WTC11 (cell line): ENCODE measurements at regions not wholly inside any gene's neighbourhood (a gene's known extent, or its start where the extent isn't known, plus 50 kb on each side); places are given as distances from the start of the nearest gene placed in this dataset.

Source experiments
- ATAC-seq: fragments of 200-7000 bp; cut with Tn5 transposase; 2 replicates; pipeline ENCODE4 v1.10.0; 2021; ENCODE audit warnings: mild to moderate bottlenecking, moderate library complexity
- CTCF ChIA-PET: fragments of 300-600 bp; sonication (Branson Sonifier 250); formaldehyde crosslinking; loops from one replicate; lab custom pipeline; 2021; ENCODE audit warnings: antibody characterized with exemption; lab: Charles Lee
- POLR2A ChIA-PET: fragments of 350-600 bp; sonication (Branson Sonifier 250); formaldehyde crosslinking; loops from one replicate; lab custom pipeline; 2021; ENCODE audit warnings: antibody characterized with exemption; lab: Charles Lee
- DNase-seq: peaks from one replicate; pipeline ENCODE4 v3.0.0; 2021; ENCODE audit warnings: low spot score
- H3K27ac Mint-ChIP-seq: 2 replicates; pipeline ENCODE4 v1.8.0; 2021; ENCODE audit warnings: mixed read lengths
- H3K27me3 Mint-ChIP-seq: 2 replicates; pipeline ENCODE4 v1.8.0; 2021; ENCODE audit warnings: low read depth, mild to moderate bottlenecking, moderate library complexity, mixed read lengths
- H3K36me3 Mint-ChIP-seq: 2 replicates; pipeline ENCODE4 v1.8.0; 2021; ENCODE audit warnings: mixed read lengths
- H3K4me1 Mint-ChIP-seq: 2 replicates; pipeline ENCODE4 v1.8.0; 2022; ENCODE audit warnings: mixed read lengths
- H3K4me3 Mint-ChIP-seq: 2 replicates; pipeline ENCODE4 v1.8.0; 2021; ENCODE audit warnings: mild to moderate bottlenecking, moderate library complexity, mixed read lengths
- H3K9me3 Mint-ChIP-seq: 2 replicates; pipeline ENCODE4 v1.8.0; 2021; ENCODE audit warnings: mixed read lengths
- FOXP1 ChIP-seq: sonication (generic); formaldehyde crosslinking; IDR thresholded peaks from 2 replicates; pipeline ENCODE4 v1.8.0; 2022; ENCODE audit warnings: missing genetic modification reagents, mild to moderate bottlenecking, moderate library complexity, borderline replicate concordance
- HMGA2 ChIP-seq: fragments of 250-450 bp; sonication (Bioruptor Pico); IDR thresholded peaks from 2 replicates; pipeline ENCODE4 v1.4.0; 2021; ENCODE audit warnings: mild to moderate bottlenecking, moderate library complexity
- MYBL2 ChIP-seq: sonication (generic); formaldehyde crosslinking; IDR thresholded peaks from 2 replicates; pipeline ENCODE4 v1.8.1; 2023; ENCODE audit warnings: mild to moderate bottlenecking, moderate library complexity, missing genetic modification reagents
- NFE2L1 ChIP-seq: sonication (generic); formaldehyde crosslinking; IDR thresholded peaks from 2 replicates; pipeline ENCODE4 v1.8.1; 2023; ENCODE audit warnings: missing genetic modification reagents
- NR2C2 ChIP-seq: sonication (generic); formaldehyde crosslinking; IDR thresholded peaks from 2 replicates; pipeline ENCODE4 v1.8.0; 2022; ENCODE audit warnings: mild to moderate bottlenecking, missing genetic modification reagents
- NR3C1 ChIP-seq: sonication (generic); formaldehyde crosslinking; conservative IDR thresholded peaks from 2 replicates; pipeline ENCODE4 v1.8.1; 2023; ENCODE audit warnings: low read depth, mild to moderate bottlenecking, missing genetic modification reagents
- RELA ChIP-seq: sonication (generic); formaldehyde crosslinking; IDR thresholded peaks from 2 replicates; pipeline ENCODE4 v1.8.1; 2022; ENCODE audit warnings: missing genetic modification reagents, mild to moderate bottlenecking, borderline replicate concordance
- SMAD3 ChIP-seq: sonication (generic); formaldehyde crosslinking; IDR thresholded peaks from 2 replicates; pipeline ENCODE4 v1.8.0; 2022; ENCODE audit warnings: missing genetic modification reagents, mild to moderate bottlenecking, borderline replicate concordance
- SMAD4 ChIP-seq: sonication (generic); formaldehyde crosslinking; IDR thresholded peaks from 2 replicates; pipeline ENCODE4 v1.8.0; 2022; ENCODE audit warnings: mild to moderate bottlenecking, missing genetic modification reagents
- TCF7 ChIP-seq: sonication (generic); formaldehyde crosslinking; IDR thresholded peaks from 2 replicates; pipeline ENCODE4 v1.8.0; 2022; ENCODE audit warnings: mild to moderate bottlenecking, low read depth, missing genetic modification reagents, moderate library complexity
- ZNF219 ChIP-seq: sonication (generic); formaldehyde crosslinking; IDR thresholded peaks from 2 replicates; pipeline ENCODE4 v1.8.0; 2023; ENCODE audit warnings: missing genetic modification reagents, mild to moderate bottlenecking, borderline replicate concordance
- ZNF317 ChIP-seq: sonication (generic); formaldehyde crosslinking; IDR thresholded peaks from 2 replicates; pipeline ENCODE4 v1.8.1; 2023; ENCODE audit warnings: low read depth, mild to moderate bottlenecking, moderate library complexity, missing genetic modification reagents, borderline replicate concordance
- TF ChIP-seq, protein P1 (sequence below): fragments of 250-450 bp; sonication (Bioruptor Pico); IDR thresholded peaks from 2 replicates; pipeline ENCODE4 v1.9.0; 2021; ENCODE audit warnings: mild to moderate bottlenecking
- TF ChIP-seq, protein P2 (sequence below): fragments of 250-450 bp; sonication (Bioruptor Pico); IDR thresholded peaks from 2 replicates; pipeline ENCODE4 v1.9.0; 2021; ENCODE audit warnings: mild to moderate bottlenecking
- TF ChIP-seq, protein P3 (sequence below): sonication (generic); formaldehyde crosslinking; IDR thresholded peaks from 2 replicates; pipeline ENCODE4 v1.8.1; 2023; ENCODE audit warnings: mild to moderate bottlenecking, missing genetic modification reagents, borderline replicate concordance
- TF ChIP-seq, protein P4 (sequence below): sonication (generic); formaldehyde crosslinking; IDR thresholded peaks from 2 replicates; pipeline ENCODE4 v1.8.1; 2023; ENCODE audit warnings: mild to moderate bottlenecking, missing genetic modification reagents
- TF ChIP-seq, protein P5 (sequence below): sonication (generic); formaldehyde crosslinking; IDR thresholded peaks from 2 replicates; pipeline ENCODE4 v1.8.1; 2023; ENCODE audit warnings: mild to moderate bottlenecking, missing genetic modification reagents, moderate library complexity
- TF ChIP-seq, protein P6 (sequence below): sonication (generic); formaldehyde crosslinking; IDR thresholded peaks from 2 replicates; pipeline ENCODE4 v1.8.1; 2022; ENCODE audit warnings: low read depth, missing genetic modification reagents, borderline replicate concordance

DNA sequence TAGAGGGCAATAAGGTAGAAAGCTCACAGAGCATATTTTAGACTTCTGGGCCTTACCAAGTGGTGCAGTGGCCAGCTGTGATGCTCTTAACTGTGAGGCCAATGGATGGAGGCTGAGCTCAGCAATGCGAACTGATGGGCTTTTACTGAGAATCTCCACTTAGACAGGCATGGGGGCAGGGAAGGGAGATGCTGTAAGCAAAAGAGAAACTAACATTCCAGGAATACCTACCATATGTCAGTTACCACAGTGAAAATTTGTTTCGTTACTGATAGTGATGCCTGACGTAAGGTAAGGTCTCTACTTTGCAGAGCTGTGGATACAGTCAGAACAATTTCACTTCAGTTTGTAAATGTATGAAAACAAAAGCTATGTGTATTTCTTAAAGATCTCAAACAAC lies 250.6 kb upstream of the ZFHX3 start (continued):
- TF ChIP-seq, protein P1, sequence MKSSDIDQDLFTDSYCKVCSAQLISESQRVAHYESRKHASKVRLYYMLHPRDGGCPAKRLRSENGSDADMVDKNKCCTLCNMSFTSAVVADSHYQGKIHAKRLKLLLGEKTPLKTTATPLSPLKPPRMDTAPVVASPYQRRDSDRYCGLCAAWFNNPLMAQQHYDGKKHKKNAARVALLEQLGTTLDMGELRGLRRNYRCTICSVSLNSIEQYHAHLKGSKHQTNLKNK (CRISPR knock-in tag): no peak
- no peak for TF ChIP-seq HMGA2 (CRISPR knock-in tag)
- TF ChIP-seq FOXP1 (CRISPR knock-in tag): no peak
- TF ChIP-seq RELA (CRISPR knock-in tag): no peak
- no peak for TF ChIP-seq NFE2L1 (CRISPR knock-in tag)
- no peak for TF ChIP-seq SMAD3
- TF ChIP-seq, protein P2, sequence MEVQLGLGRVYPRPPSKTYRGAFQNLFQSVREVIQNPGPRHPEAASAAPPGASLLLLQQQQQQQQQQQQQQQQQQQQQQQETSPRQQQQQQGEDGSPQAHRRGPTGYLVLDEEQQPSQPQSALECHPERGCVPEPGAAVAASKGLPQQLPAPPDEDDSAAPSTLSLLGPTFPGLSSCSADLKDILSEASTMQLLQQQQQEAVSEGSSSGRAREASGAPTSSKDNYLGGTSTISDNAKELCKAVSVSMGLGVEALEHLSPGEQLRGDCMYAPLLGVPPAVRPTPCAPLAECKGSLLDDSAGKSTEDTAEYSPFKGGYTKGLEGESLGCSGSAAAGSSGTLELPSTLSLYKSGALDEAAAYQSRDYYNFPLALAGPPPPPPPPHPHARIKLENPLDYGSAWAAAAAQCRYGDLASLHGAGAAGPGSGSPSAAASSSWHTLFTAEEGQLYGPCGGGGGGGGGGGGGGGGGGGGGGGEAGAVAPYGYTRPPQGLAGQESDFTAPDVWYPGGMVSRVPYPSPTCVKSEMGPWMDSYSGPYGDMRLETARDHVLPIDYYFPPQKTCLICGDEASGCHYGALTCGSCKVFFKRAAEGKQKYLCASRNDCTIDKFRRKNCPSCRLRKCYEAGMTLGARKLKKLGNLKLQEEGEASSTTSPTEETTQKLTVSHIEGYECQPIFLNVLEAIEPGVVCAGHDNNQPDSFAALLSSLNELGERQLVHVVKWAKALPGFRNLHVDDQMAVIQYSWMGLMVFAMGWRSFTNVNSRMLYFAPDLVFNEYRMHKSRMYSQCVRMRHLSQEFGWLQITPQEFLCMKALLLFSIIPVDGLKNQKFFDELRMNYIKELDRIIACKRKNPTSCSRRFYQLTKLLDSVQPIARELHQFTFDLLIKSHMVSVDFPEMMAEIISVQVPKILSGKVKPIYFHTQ: no peak

DNA sequence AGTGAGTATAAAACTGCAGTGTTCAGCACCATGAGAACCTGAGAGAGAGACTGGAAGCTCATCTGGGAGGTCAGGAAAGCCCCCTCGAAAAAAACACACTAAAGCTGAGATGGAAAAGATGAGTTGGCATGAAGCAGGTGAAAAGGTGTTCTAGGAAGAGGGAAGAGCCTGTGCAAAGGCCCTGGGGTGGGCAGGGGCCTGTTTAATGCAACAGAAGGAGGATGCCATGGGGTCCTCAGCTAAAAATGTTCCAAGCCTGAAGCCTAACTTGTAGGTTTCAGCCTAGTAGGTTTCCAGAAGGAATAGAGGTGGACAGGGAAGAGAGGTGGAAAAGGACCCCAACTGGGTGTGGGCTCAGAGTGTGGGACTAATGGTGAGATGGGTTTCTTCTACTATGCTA lies 242.3 kb upstream of the ZFHX3 start:
- ChIA-PET CTCF (no interaction called here), POLR2A (interaction anchor here (0.6 kb wide), 1 partner anchor 76 kb away, joined by 3 read pairs; no protein-coding TSS in a partner anchor)
- no peak overlapping the region for H3K27ac Mint-ChIP-seq

More for the DNA sequence above, 242.3 kb upstream of the ZFHX3 start:
- H3K36me3 Mint-ChIP-seq: no peaks in the 10 kb centered on the region
- peaks cover 16% of the 10 kb centered on the region for H3K9me3 Mint-ChIP-seq
- no peak for DNase-seq
- H3K4me1 Mint-ChIP-seq: peaks cover 10% of the 10 kb centered on the region; the same call in 1 of the 2 replicates
- H3K4me3 Mint-ChIP-seq: no peak overlapping the region
- no peak for ATAC-seq
- H3K27me3 Mint-ChIP-seq: peaks cover 4% of the 10 kb centered on the region; the same call in 1 of the 2 replicates
- TF ChIP-seq NR3C1 (CRISPR knock-in tag) (no peak), RELA (CRISPR knock-in tag) (no peak), SMAD4 (CRISPR knock-in tag) (no peak), ZNF219 (CRISPR knock-in tag) (no peak), NFE2L1 (CRISPR knock-in tag) (no peak), NR2C2 (CRISPR knock-in tag) (no peak), TCF7 (CRISPR knock-in tag) (no peak), MYBL2 (CRISPR knock-in tag) (no peak), ZNF317 (CRISPR knock-in tag) (no peak)
- TF ChIP-seq, protein P3, sequence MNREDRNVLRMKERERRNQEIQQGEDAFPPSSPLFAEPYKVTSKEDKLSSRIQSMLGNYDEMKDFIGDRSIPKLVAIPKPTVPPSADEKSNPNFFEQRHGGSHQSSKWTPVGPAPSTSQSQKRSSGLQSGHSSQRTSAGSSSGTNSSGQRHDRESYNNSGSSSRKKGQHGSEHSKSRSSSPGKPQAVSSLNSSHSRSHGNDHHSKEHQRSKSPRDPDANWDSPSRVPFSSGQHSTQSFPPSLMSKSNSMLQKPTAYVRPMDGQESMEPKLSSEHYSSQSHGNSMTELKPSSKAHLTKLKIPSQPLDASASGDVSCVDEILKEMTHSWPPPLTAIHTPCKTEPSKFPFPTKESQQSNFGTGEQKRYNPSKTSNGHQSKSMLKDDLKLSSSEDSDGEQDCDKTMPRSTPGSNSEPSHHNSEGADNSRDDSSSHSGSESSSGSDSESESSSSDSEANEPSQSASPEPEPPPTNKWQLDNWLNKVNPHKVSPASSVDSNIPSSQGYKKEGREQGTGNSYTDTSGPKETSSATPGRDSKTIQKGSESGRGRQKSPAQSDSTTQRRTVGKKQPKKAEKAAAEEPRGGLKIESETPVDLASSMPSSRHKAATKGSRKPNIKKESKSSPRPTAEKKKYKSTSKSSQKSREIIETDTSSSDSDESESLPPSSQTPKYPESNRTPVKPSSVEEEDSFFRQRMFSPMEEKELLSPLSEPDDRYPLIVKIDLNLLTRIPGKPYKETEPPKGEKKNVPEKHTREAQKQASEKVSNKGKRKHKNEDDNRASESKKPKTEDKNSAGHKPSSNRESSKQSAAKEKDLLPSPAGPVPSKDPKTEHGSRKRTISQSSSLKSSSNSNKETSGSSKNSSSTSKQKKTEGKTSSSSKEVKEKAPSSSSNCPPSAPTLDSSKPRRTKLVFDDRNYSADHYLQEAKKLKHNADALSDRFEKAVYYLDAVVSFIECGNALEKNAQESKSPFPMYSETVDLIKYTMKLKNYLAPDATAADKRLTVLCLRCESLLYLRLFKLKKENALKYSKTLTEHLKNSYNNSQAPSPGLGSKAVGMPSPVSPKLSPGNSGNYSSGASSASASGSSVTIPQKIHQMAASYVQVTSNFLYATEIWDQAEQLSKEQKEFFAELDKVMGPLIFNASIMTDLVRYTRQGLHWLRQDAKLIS (CRISPR knock-in tag): no peak
- TF ChIP-seq, protein P4, sequence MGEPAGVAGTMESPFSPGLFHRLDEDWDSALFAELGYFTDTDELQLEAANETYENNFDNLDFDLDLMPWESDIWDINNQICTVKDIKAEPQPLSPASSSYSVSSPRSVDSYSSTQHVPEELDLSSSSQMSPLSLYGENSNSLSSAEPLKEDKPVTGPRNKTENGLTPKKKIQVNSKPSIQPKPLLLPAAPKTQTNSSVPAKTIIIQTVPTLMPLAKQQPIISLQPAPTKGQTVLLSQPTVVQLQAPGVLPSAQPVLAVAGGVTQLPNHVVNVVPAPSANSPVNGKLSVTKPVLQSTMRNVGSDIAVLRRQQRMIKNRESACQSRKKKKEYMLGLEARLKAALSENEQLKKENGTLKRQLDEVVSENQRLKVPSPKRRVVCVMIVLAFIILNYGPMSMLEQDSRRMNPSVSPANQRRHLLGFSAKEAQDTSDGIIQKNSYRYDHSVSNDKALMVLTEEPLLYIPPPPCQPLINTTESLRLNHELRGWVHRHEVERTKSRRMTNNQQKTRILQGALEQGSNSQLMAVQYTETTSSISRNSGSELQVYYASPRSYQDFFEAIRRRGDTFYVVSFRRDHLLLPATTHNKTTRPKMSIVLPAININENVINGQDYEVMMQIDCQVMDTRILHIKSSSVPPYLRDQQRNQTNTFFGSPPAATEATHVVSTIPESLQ (CRISPR knock-in tag): no peak
- TF ChIP-seq, protein P5, sequence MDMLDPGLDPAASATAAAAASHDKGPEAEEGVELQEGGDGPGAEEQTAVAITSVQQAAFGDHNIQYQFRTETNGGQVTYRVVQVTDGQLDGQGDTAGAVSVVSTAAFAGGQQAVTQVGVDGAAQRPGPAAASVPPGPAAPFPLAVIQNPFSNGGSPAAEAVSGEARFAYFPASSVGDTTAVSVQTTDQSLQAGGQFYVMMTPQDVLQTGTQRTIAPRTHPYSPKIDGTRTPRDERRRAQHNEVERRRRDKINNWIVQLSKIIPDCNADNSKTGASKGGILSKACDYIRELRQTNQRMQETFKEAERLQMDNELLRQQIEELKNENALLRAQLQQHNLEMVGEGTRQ: no peak
- TF ChIP-seq, protein P6, sequence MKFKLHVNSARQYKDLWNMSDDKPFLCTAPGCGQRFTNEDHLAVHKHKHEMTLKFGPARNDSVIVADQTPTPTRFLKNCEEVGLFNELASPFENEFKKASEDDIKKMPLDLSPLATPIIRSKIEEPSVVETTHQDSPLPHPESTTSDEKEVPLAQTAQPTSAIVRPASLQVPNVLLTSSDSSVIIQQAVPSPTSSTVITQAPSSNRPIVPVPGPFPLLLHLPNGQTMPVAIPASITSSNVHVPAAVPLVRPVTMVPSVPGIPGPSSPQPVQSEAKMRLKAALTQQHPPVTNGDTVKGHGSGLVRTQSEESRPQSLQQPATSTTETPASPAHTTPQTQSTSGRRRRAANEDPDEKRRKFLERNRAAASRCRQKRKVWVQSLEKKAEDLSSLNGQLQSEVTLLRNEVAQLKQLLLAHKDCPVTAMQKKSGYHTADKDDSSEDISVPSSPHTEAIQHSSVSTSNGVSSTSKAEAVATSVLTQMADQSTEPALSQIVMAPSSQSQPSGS (CRISPR knock-in tag): no peak
